ENCODE measurements at regions not wholly inside any gene's neighbourhood (a gene's known extent, or its start where the extent isn't known, plus 50 kb on each side); places are given as distances from the start of the nearest gene placed in this dataset.
A peak's percentile ranks its signal among the peaks of the same experiment; 100 is the strongest.

- H3K27ac ChIP-seq, result no peak overlapping the region
- H3K36me3 ChIP-seq, result no peaks in the 10 kb centered on the region
- no peak for DNase-seq
- no peak for ATAC-seq
- no peaks in the 10 kb centered on the region for H3K9me3 ChIP-seq
- H3K4me3 ChIP-seq, result no peak overlapping the region
- H3K4me1 ChIP-seq, result no peaks in the 10 kb centered on the region
- intact Hi-C loops (cut with DNase I), result no loop called here
- no peak for TF ChIP-seq CTCF (IDR thresholded peaks at IDR 0.05)
- no peaks in the 10 kb centered on the region for H3K27me3 ChIP-seq (ENCODE audit: low read depth)
Observed at GRCh38 chr11:128098781-128099180, 488.6 kb downstream of the ETS1 start.

- no peak for DNase-seq
- peak; percentile 53 to 57 for ATAC-seq
- Histone ChIP-seq H3K9me3 (no peaks in the 10 kb centered on the region), H3K27ac (no peak overlapping the region), H3K27me3 (ENCODE audit: low read depth) (no peaks in the 10 kb centered on the region), H3K36me3 (no peaks in the 10 kb centered on the region), H3K4me1 (no peaks in the 10 kb centered on the region), H3K4me3 (no peak overlapping the region)
- no peak for TF ChIP-seq CTCF (IDR thresholded peaks at IDR 0.05)
- intact Hi-C loops (cut with DNase I), result no loop called here
Observed at GRCh38 chr11:128095466-128095981, 491.8 kb downstream of the ETS1 start.

GRCh38 chr11:128093689-128094088, 493.7 kb downstream of the ETS1 start:
- Histone ChIP-seq H3K36me3 (no peaks in the 10 kb centered on the region), H3K4me3 (no peak overlapping the region), H3K9me3 (peaks cover 9% of the 10 kb centered on the region), H3K27me3 (ENCODE audit: low read depth) (no peaks in the 10 kb centered on the region), H3K27ac (no peak overlapping the region), H3K4me1 (no peaks in the 10 kb centered on the region)
- no peak for TF ChIP-seq CTCF (IDR thresholded peaks at IDR 0.05)
- intact Hi-C loops (cut with DNase I), result no loop called here
- DNase-seq (no peak), ATAC-seq (no peak)

GRCh38 chr11:128089962-128090361, 497.4 kb downstream of the ETS1 start:
- H3K36me3 ChIP-seq, result no peaks in the 10 kb centered on the region
- no peak overlapping the region for H3K4me3 ChIP-seq
- no peak for TF ChIP-seq CTCF (IDR thresholded peaks at IDR 0.05)
- no peaks in the 10 kb centered on the region for H3K27me3 ChIP-seq (ENCODE audit: low read depth)
- no peak overlapping the region for H3K27ac ChIP-seq
- DNase-seq (no peak), ATAC-seq (no peak)
- peaks cover 9% of the 10 kb centered on the region for H3K9me3 ChIP-seq
- H3K4me1 ChIP-seq, result no peaks in the 10 kb centered on the region
- intact Hi-C loops (cut with DNase I), result no loop called here

- intact Hi-C loops (cut with DNase I), result no loop called here
- Histone ChIP-seq H3K27ac (no peak overlapping the region), H3K27me3 (ENCODE audit: low read depth) (no peaks in the 10 kb centered on the region), H3K36me3 (no peaks in the 10 kb centered on the region), H3K9me3 (peaks cover 9% of the 10 kb centered on the region), H3K4me3 (no peak overlapping the region), H3K4me1 (no peaks in the 10 kb centered on the region)
- ATAC-seq (no peak), DNase-seq (no peak)
- TF ChIP-seq CTCF (IDR thresholded peaks at IDR 0.05), result no peak
Observed at GRCh38 chr11:128086794-128087193, 500.6 kb downstream of the ETS1 start.

- H3K4me3 ChIP-seq, result no peak overlapping the region
- no peaks in the 10 kb centered on the region for H3K4me1 ChIP-seq
- peaks cover 8% of the 10 kb centered on the region for H3K9me3 ChIP-seq
- no peaks in the 10 kb centered on the region for H3K27me3 ChIP-seq (ENCODE audit: low read depth)
- DNase-seq (no peak), ATAC-seq (no peak)
- intact Hi-C loops (cut with DNase I), result no loop called here
- H3K27ac ChIP-seq, result no peak overlapping the region
- no peaks in the 10 kb centered on the region for H3K36me3 ChIP-seq
- no peak for TF ChIP-seq CTCF (IDR thresholded peaks at IDR 0.05)
Observed at GRCh38 chr11:128085276-128085675, 502.1 kb downstream of the ETS1 start.

Data from lower lobe of right lung (tissue), 2 donors.